Stimulated activated CD4-positive, alpha-beta T cell treated with anti-CD3 and anti-CD28 coated beads, Interleukin-2, amount 100 ng/mL, for 48 hours (primary cell): ENCODE measurements at regions not wholly inside any gene's neighbourhood (a gene's known extent, or its start where the extent isn't known, plus 50 kb on each side); places are given as distances from the start of the nearest gene placed in this dataset.

ENCODE experiments used
- DNase-seq, 2 donors: peaks; one replicate each; pipeline ENCODE4 v3.0.0-alpha.2; 2020

DNA sequence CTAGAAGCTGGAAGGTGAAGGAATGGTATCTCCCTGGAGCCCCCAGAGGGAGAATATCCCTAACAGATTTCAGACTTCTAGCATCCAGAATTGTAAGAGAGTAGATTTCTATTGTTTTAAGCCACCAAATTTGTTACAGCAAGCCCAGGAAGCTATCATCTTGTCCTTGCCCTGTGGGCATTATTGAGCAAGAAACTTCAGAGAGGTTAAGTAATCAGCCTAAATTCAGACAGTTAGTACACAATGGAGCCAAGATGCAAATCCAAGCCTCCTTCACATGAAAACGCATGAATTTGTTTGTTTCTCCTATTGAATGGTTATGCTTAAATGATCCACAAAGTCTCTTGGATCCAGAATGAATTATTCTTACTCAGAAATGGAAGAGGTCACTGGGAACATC is 55.2 kb upstream of the TRIB2 start:
- no peak for DNase-seq

DNA sequence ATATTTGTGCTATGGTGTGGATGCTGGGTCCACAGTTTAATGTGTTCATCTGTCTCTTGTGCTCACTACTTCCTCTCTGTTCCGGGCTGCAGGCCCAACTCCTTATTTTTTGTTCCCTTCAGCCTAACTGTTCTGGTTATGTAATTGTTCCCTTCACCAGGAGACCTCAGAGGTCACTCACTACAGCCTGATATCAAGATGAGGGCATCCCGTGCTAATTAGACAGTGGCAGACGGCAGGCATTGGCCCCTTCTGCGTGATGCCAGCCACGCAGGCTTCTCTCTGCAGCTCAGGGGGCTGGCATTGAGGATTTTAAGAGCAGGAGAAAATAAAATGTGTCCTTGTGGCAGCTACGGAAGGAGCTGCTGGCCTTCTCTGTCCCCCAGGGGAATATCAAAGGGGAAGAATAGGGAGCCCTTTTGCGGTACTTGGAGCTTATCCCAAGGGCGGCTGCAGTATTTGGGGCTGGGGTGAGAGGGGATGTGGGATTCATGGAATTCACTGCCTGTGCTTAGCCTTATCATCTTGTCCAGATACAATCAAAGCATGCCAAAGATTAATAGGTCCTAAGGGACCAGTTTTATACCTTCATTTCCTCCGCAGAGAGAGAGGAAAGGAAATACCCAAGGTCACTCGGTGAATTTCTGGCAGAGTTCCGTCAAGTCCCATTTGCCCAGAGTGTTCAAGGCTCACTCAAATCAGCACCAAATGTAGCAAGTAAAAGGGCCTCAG is 53.3 kb upstream of the TRIB2 start:
- DNase-seq = no peak

DNA sequence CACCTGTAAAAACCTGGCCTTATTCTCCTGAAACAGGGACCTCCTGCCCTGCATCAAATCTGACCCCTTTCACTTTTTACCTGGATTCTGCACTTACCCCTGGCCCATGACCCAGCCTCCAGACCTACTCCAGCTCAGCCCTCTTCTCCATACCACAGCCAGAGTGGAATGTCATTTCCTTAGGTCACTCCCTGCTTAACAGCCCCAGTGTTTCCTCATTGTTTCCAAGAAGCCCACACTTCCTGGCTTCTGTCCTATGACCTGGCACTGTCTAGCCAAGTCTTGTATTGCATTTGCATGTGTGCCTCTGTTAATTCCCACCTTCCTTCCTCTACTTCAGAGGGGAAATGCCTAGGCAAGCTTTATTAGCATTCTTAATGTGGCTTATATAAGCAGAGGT is 51.4 kb upstream of the TRIB2 start:
- DNase-seq = no peak

DNA sequence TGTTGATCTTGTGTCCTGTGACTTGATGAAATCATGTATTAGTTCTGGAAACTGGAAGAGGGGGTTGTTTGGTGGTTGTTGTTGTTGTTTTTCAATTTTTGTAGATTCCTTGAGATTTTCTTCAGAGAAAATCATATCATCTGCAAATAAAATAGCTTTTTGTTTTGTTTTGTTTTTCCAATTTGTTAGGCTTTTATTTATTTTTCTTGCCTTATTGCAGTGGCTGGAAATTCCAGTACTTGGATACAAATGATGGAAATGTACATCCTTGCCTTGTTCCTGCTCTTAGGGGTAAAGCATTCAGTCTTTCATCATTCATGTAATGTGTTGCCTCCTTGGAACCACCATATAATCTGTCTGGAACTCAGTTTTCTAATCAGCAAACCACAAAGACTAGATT is 50.3 kb upstream of the TRIB2 start:
- DNase-seq = no peak
